Stimulated activated naive B cell treated with anti-CD40 and anti-IgM and Interleukin-4, amounts not matched to agents 10 μg/mL and 1 μg/mL and 100 μg/mL, for 72 hours (primary cell): ENCODE measurements at regions not wholly inside any gene's neighbourhood (a gene's known extent, or its start where the extent isn't known, plus 50 kb on each side); places are given as distances from the start of the nearest gene placed in this dataset.

ENCODE experiments used
- ATAC-seq, 2 donors: fragments of 150-1000 bp; cut with Tn5 transposase; replicated peaks; 2 replicates each; pipeline ENCODE4 v1.10.0; 2021; ENCODE audit warnings: moderate library complexity in 1 of 2
- DNase-seq: peaks from one replicate; pipeline ENCODE4 v3.0.0; 2021
- H3K27ac Mint-ChIP-seq: one replicate; pipeline ENCODE4 v1.8.0; 2022; ENCODE audit warnings: mild to moderate bottlenecking, mixed read lengths
- H3K27me3 Mint-ChIP-seq, 2 donors: one replicate each; pipeline ENCODE4 v1.8.0; 2022; ENCODE audit warnings: mixed read lengths in 2 of 2
- H3K36me3 Mint-ChIP-seq, 2 donors: one replicate each; pipeline ENCODE4 v1.8.0; 2022; ENCODE audit warnings: mixed read lengths in 2 of 2, mild to moderate bottlenecking in 1 of 2
- H3K4me1 Mint-ChIP-seq, 2 donors: one replicate each; pipeline ENCODE4 v1.8.0; 2022; ENCODE audit warnings: mixed read lengths in 2 of 2, mild to moderate bottlenecking in 1 of 2
- H3K4me3 Mint-ChIP-seq, 2 donors: one replicate each; pipeline ENCODE4 v1.8.0; 2022; ENCODE audit warnings: mild to moderate bottlenecking in 2 of 2, mixed read lengths in 2 of 2, moderate library complexity in 1 of 2
- H3K9me3 Mint-ChIP-seq, 2 donors: one replicate each; pipeline ENCODE4 v1.8.0; 2022; ENCODE audit warnings: mixed read lengths in 2 of 2, mild to moderate bottlenecking in 1 of 2

GRCh38 chr2:7812231-7812995, 869.4 kb upstream of the ID2 start:
- Mint-ChIP-seq H3K27me3 (peaks cover 5 to 6% of the 10 kb centered on the region in 2 donors), H3K27ac (no peak overlapping the region), H3K36me3 (no peaks in the 10 kb centered on the region), H3K9me3 (peaks cover 2 to 3% of the 10 kb centered on the region in 2 donors), H3K4me1 (peaks cover 3 to 6% of the 10 kb centered on the region in 2 donors), H3K4me3 (no peak overlapping the region)
- ATAC-seq (no peak), DNase-seq (no peak)

- H3K9me3 Mint-ChIP-seq: peaks cover 3 to 4% of the 10 kb centered on the region in 2 donors
- no peak overlapping the region for H3K27ac Mint-ChIP-seq
- ATAC-seq (no peak), DNase-seq (no peak)
- H3K36me3 Mint-ChIP-seq: no peaks in the 10 kb centered on the region
- no peak overlapping the region for H3K4me3 Mint-ChIP-seq
- H3K27me3 Mint-ChIP-seq: peaks cover 5 to 13% of the 10 kb centered on the region in 2 donors
- H3K4me1 Mint-ChIP-seq: peaks cover 3 to 6% of the 10 kb centered on the region in 2 donors
Observed at GRCh38 chr2:7813541-7814292, 868.1 kb upstream of the ID2 start.

DNA sequence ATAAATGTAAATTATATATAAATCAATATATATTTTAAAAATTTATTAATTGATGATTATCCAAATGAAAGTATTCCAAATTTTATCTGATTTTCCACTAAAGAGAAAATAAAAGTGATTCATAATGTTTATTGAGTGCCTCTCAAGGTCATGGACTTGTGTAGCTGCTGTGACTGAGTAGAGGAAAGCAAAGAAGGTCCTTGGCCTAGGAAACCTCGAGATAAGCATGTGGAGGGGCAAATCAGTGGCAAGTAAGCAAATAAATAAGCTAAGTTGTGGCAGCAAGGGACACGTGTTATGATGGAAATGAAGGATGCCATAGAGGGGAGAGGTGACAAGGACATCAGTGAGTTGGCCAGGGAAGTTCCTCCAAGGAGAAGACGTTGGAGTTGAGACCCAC, 866.1 kb upstream of the ID2 start:
- Mint-ChIP-seq H3K36me3 (no peaks in the 10 kb centered on the region), H3K4me1 (no peaks in the 10 kb centered on the region), H3K27me3 (peaks cover 0 to 13% of the 10 kb centered on the region in 2 donors), H3K9me3 (peaks cover 3 to 4% of the 10 kb centered on the region in 2 donors), H3K27ac (no peak overlapping the region), H3K4me3 (no peak overlapping the region)
- no peak for DNase-seq
- ATAC-seq: no peak

- Mint-ChIP-seq H3K36me3 (no peaks in the 10 kb centered on the region), H3K27ac (no peak overlapping the region), H3K9me3 (peaks cover 3 to 4% of the 10 kb centered on the region in 2 donors), H3K27me3 (peaks cover 0 to 13% of the 10 kb centered on the region in 2 donors), H3K4me3 (no peak overlapping the region), H3K4me1 (no peaks in the 10 kb centered on the region)
- ATAC-seq: no peak
- no peak for DNase-seq
Observed at GRCh38 chr2:7816233-7816632, 865.6 kb upstream of the ID2 start.

- Mint-ChIP-seq H3K27ac (no peak overlapping the region), H3K27me3 (peaks cover 0 to 13% of the 10 kb centered on the region in 2 donors), H3K4me1 (no peaks in the 10 kb centered on the region), H3K36me3 (no peaks in the 10 kb centered on the region), H3K9me3 (peaks cover 3 to 4% of the 10 kb centered on the region in 2 donors), H3K4me3 (no peak overlapping the region)
- DNase-seq (no peak), ATAC-seq (no peak)
Observed at GRCh38 chr2:7816944-7817343, 864.9 kb upstream of the ID2 start.

GRCh38 chr2:7819316-7819715, 862.5 kb upstream of the ID2 start:
- Mint-ChIP-seq H3K4me3 (no peak overlapping the region), H3K4me1 (no peaks in the 10 kb centered on the region), H3K27me3 (peaks cover 0 to 13% of the 10 kb centered on the region in 2 donors), H3K36me3 (no peaks in the 10 kb centered on the region), H3K27ac (no peak overlapping the region), H3K9me3 (peaks cover 3 to 4% of the 10 kb centered on the region in 2 donors)
- ATAC-seq (no peak), DNase-seq (no peak)

GRCh38 chr2:7819850-7820249, 862.0 kb upstream of the ID2 start:
- no peaks in the 10 kb centered on the region for H3K36me3 Mint-ChIP-seq
- no peak overlapping the region for H3K27ac Mint-ChIP-seq
- no peaks in the 10 kb centered on the region for H3K4me1 Mint-ChIP-seq
- H3K27me3 Mint-ChIP-seq: peaks cover 0 to 13% of the 10 kb centered on the region in 2 donors
- peaks cover 0 to 3% of the 10 kb centered on the region in 2 donors for H3K9me3 Mint-ChIP-seq
- DNase-seq: no peak
- no peak overlapping the region for H3K4me3 Mint-ChIP-seq
- ATAC-seq: no peak

GRCh38 chr2:7824211-7824610, 857.6 kb upstream of the ID2 start:
- Mint-ChIP-seq H3K9me3 (no peaks in the 10 kb centered on the region), H3K27ac (no peak overlapping the region), H3K4me1 (no peaks in the 10 kb centered on the region), H3K4me3 (no peak overlapping the region), H3K36me3 (no peaks in the 10 kb centered on the region), H3K27me3 (no peaks in the 10 kb centered on the region)
- DNase-seq (no peak), ATAC-seq (no peak)

- no peak overlapping the region for H3K4me3 Mint-ChIP-seq
- no peaks in the 10 kb centered on the region for H3K36me3 Mint-ChIP-seq
- DNase-seq (no peak), ATAC-seq (peak in 1 of 2 donors; percentile 6)
- no peaks in the 10 kb centered on the region for H3K4me1 Mint-ChIP-seq
- no peak overlapping the region for H3K27ac Mint-ChIP-seq
- no peaks in the 10 kb centered on the region for H3K9me3 Mint-ChIP-seq
- H3K27me3 Mint-ChIP-seq: peaks cover 0 to 4% of the 10 kb centered on the region in 2 donors
Observed at GRCh38 chr2:7825591-7826312, 856.1 kb upstream of the ID2 start.

GRCh38 chr2:7826656-7827055, 855.2 kb upstream of the ID2 start:
- Mint-ChIP-seq H3K9me3 (no peaks in the 10 kb centered on the region), H3K27me3 (peaks cover 0 to 4% of the 10 kb centered on the region in 2 donors), H3K4me1 (no peaks in the 10 kb centered on the region), H3K4me3 (no peak overlapping the region), H3K36me3 (no peaks in the 10 kb centered on the region), H3K27ac (no peak overlapping the region)
- DNase-seq (no peak), ATAC-seq (no peak)

DNA sequence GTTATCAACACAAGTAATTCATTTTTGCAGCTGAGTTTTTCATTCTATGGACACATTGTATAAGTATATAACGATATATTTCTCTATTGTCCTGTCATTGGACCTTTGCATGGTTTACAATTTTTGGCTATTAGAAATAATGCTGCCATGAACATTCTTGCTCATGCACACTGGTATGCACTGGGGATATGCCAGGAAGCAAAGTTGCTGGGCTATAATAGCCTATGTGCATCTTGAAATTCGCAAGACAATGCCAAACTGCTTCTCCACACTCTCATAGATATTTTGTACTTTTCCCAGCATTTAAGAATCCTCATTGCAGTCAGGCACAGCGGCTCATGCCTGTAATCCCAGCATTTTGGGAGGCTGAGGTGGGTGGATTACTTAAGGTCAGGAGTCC, 852.6 kb upstream of the ID2 start:
- no peaks in the 10 kb centered on the region for H3K4me1 Mint-ChIP-seq
- DNase-seq (no peak), ATAC-seq (no peak)
- no peaks in the 10 kb centered on the region for H3K9me3 Mint-ChIP-seq
- H3K4me3 Mint-ChIP-seq: no peak overlapping the region
- peaks cover 0 to 11% of the 10 kb centered on the region in 2 donors for H3K27me3 Mint-ChIP-seq
- H3K36me3 Mint-ChIP-seq: no peaks in the 10 kb centered on the region
- H3K27ac Mint-ChIP-seq: no peak overlapping the region

DNA sequence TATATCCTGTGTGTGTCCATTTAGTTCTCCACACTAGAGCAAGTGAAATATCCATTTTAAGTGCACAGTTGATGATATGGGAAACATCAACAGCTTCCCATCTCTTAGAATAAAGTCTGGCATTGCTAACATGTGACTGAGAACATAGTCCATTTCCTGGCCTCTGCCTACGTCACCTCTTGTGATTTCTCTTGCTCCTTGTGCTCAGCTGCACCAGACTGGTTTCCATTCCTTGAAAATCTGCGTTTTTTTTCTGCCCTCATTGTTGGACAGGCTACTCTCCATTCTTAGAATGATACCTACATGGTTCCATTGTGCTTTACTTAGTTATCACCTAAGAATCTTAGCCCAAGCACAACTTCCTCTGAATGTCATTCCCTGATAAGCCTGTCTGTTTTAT, 851.2 kb upstream of the ID2 start:
- no peak for ATAC-seq
- Mint-ChIP-seq H3K36me3 (peaks cover 0 to 2% of the 10 kb centered on the region in 2 donors), H3K27me3 (peaks cover 0 to 11% of the 10 kb centered on the region in 2 donors), H3K9me3 (peaks cover 0 to 6% of the 10 kb centered on the region in 2 donors), H3K4me1 (peaks cover 5 to 7% of the 10 kb centered on the region in 2 donors), H3K4me3 (no peak overlapping the region), H3K27ac (no peak overlapping the region)
- no peak for DNase-seq

DNA sequence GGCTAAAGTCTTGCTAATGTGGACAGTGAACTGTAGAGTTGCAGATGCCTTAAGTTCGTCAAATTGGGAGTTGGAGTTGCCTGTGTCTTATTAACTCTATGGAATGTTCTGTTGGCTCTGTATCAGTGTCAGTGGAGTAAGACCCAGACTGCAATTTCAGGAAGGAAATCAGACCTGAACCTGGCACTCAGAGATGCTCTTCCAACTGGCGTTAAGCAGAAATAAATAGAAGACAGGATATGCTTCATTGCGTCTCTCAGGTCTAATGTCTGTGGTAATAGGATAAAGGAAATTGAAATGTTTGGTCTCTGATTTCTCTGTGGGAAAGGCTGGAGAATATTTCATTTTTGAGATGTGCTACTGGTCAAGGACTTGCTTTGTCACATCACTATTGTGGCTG, 846.7 kb upstream of the ID2 start:
- Mint-ChIP-seq H3K27me3 (peaks cover 0 to 14% of the 10 kb centered on the region in 2 donors), H3K4me1 (peaks cover 13 to 15% of the 10 kb centered on the region in 2 donors), H3K4me3 (no peak overlapping the region), H3K27ac (no peak overlapping the region), H3K9me3 (peaks cover 3 to 6% of the 10 kb centered on the region in 2 donors), H3K36me3 (peaks cover 0 to 4% of the 10 kb centered on the region in 2 donors)
- DNase-seq: no peak
- ATAC-seq: no peak
